GM19035 (cell line): ENCODE measurements at regions not wholly inside any gene's neighbourhood (a gene's known extent, or its start where the extent isn't known, plus 50 kb on each side); places are given as distances from the start of the nearest gene placed in this dataset.
"Not testable (repeated sequence)": the region's sequence is repeated elsewhere in the genome, so short reads cannot be mapped to it uniquely, and the experiment has no call there.

Experiments
- ATAC-seq: cut with Tn5 transposase; IDR thresholded peaks from one replicate; pipeline ENCODE4 v1.9.1; 2021; ENCODE audit not compliant: unreplicated experiment

- not testable (repeated sequence) for ATAC-seq
Measured at GRCh38 chr1:242914729-242915128, 340.4 kb downstream of the CEP170 start.

GRCh38 chr1:242912855-242913254, 342.2 kb downstream of the CEP170 start:
- ATAC-seq = not testable (repeated sequence)

- ATAC-seq = not testable (repeated sequence)
Measured at GRCh38 chr1:242900558-242900957, 354.5 kb downstream of the CEP170 start.

GRCh38 chr1:242890192-242890741, 364.8 kb downstream of the CEP170 start:
- no peak for ATAC-seq

GRCh38 chr1:242886137-242886536, 361.6 kb upstream of the PLD5 start:
- no peak for ATAC-seq

GRCh38 chr1:242880022-242880421, 355.5 kb upstream of the PLD5 start:
- not testable (repeated sequence) for ATAC-seq

GRCh38 chr1:242877743-242878142, 353.2 kb upstream of the PLD5 start:
- ATAC-seq = no peak

- no peak for ATAC-seq
Measured at GRCh38 chr1:242877229-242877628, 352.7 kb upstream of the PLD5 start.

- ATAC-seq = no peak
Measured at GRCh38 chr1:242876030-242876429, 351.5 kb upstream of the PLD5 start.

GRCh38 chr1:242873661-242874060, 349.2 kb upstream of the PLD5 start:
- no peak for ATAC-seq

- ATAC-seq = no peak
Measured at GRCh38 chr1:242872521-242872920, 348.0 kb upstream of the PLD5 start.

GRCh38 chr1:242871471-242872030, 347.1 kb upstream of the PLD5 start:
- no peak for ATAC-seq

- no peak for ATAC-seq
Measured at GRCh38 chr1:242870966-242871365, 346.5 kb upstream of the PLD5 start.

- no peak for ATAC-seq
Measured at GRCh38 chr1:242856289-242856688, 331.8 kb upstream of the PLD5 start.

GRCh38 chr1:242854466-242854865, 330.0 kb upstream of the PLD5 start:
- ATAC-seq = no peak

GRCh38 chr1:242847390-242847993, 323.0 kb upstream of the PLD5 start:
- no peak for ATAC-seq

GRCh38 chr1:242842094-242842493, 317.6 kb upstream of the PLD5 start:
- no peak for ATAC-seq

GRCh38 chr1:242839101-242839500, 314.6 kb upstream of the PLD5 start:
- ATAC-seq = no peak

- ATAC-seq = no peak
Measured at GRCh38 chr1:242836423-242836822, 311.9 kb upstream of the PLD5 start.

GRCh38 chr1:242828828-242829227, 304.3 kb upstream of the PLD5 start:
- ATAC-seq = no peak

GRCh38 chr1:242828199-242828598, 303.7 kb upstream of the PLD5 start:
- no peak for ATAC-seq

- no peak for ATAC-seq
Measured at GRCh38 chr1:242827538-242827937, 303.0 kb upstream of the PLD5 start.
